ENCODE measurements at regions not wholly inside any gene's neighbourhood (a gene's known extent, or its start where the extent isn't known, plus 50 kb on each side); places are given as distances from the start of the nearest gene placed in this dataset.

DNA sequence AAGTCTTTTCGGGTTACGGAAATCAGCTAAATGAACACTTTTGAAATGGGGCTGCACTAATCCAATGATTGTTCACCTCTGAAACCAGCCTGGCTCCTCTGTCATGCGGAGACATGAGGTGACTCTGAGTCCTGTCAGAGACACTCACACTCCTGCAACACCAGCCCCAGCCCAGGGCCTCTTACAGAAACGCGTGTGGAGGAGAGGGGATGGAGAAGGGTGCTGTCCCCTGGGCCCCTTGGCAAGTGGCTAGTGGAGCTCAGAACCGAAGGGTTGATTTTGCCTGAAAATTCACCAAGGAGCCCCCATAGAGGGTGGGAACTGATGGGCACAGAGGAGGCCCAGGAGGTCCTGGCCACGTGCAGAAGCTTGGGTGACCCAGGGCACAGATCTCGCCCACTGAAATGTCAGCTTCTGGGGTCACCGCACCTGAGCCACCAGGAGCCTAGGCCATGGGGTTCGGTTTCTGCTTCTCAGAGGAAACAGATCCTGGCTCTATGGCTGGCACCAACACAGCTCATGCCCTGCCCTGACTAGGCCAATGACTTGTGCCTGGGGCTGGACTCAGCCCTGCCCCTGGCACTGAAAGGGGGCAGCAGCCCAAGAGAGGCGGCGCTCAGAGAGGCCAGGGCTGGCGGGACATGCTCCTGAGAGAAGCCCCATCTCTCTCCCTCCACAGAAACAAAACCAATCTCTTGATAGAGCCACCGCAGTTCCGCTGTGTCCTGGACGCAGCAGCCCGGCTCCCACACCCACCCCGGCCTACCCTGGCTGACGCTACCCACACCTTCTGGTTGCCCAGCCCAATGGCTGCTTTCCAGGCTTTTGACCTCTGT lies 144.7 kb downstream of the ERMARD start:
- WGBS, 2 donors, result 88 to 95% methylated on average over 17 to 18 of the region's 19 CpGs
- no peaks in the 10 kb centered on the region for H3K27me3 ChIP-seq
- H3K9me3 ChIP-seq, result no peaks in the 10 kb centered on the region
- TF ChIP-seq, protein P1, sequence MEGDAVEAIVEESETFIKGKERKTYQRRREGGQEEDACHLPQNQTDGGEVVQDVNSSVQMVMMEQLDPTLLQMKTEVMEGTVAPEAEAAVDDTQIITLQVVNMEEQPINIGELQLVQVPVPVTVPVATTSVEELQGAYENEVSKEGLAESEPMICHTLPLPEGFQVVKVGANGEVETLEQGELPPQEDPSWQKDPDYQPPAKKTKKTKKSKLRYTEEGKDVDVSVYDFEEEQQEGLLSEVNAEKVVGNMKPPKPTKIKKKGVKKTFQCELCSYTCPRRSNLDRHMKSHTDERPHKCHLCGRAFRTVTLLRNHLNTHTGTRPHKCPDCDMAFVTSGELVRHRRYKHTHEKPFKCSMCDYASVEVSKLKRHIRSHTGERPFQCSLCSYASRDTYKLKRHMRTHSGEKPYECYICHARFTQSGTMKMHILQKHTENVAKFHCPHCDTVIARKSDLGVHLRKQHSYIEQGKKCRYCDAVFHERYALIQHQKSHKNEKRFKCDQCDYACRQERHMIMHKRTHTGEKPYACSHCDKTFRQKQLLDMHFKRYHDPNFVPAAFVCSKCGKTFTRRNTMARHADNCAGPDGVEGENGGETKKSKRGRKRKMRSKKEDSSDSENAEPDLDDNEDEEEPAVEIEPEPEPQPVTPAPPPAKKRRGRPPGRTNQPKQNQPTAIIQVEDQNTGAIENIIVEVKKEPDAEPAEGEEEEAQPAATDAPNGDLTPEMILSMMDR (IDR thresholded peaks at IDR 0.05), result no peak
- TF ChIP-seq POLR2A (IDR thresholded peaks at IDR 0.05) (no peak), EP300 (IDR thresholded peaks at IDR 0.05) (no peak), POLR2AphosphoS5 (IDR thresholded peaks at IDR 0.05) (no peak)
- H3K4me3 ChIP-seq, result no peak overlapping the region
- H3K4me1 ChIP-seq, result no peaks in the 10 kb centered on the region
- no peak overlapping the region for H3K27ac ChIP-seq
- peak in 1 of 2 donors; percentile 47 for DNase-seq
- no peaks in the 10 kb centered on the region for H3K36me3 ChIP-seq
- ATAC-seq (ENCODE audit: low FRiP score in 2 of 2), result peak; percentile 21 to 65

GRCh38 chr6:169895000-169895759 lies 143.8 kb downstream of the ERMARD start:
- Histone ChIP-seq H3K27me3 (no peaks in the 10 kb centered on the region), H3K9me3 (no peaks in the 10 kb centered on the region), H3K36me3 (no peaks in the 10 kb centered on the region), H3K27ac (no peak overlapping the region), H3K4me1 (no peaks in the 10 kb centered on the region), H3K4me3 (no peak overlapping the region)
- DNase-seq (no peak), ATAC-seq (ENCODE audit: low FRiP score in 2 of 2) (no peak)
- TF ChIP-seq POLR2AphosphoS5 (IDR thresholded peaks at IDR 0.05) (no peak), EP300 (IDR thresholded peaks at IDR 0.05) (no peak), POLR2A (IDR thresholded peaks at IDR 0.05) (no peak)
- TF ChIP-seq, protein P1 (IDR thresholded peaks at IDR 0.05), result no peak
- WGBS, 2 donors, result 81 to 82% methylated on average over 7 of the region's 7 CpGs

- peak in 1 of 2 donors; percentile 25 for DNase-seq
- 88 to 91% methylated on average over 6 to 21 of the region's 21 CpGs for whole genome bisulfite sequencing, 2 donors
- no peaks in the 10 kb centered on the region for H3K4me1 ChIP-seq
- no peak overlapping the region for H3K27ac ChIP-seq
- no peaks in the 10 kb centered on the region for H3K36me3 ChIP-seq
- no peak for ATAC-seq (ENCODE audit: low FRiP score in 2 of 2)
- TF ChIP-seq POLR2AphosphoS5 (IDR thresholded peaks at IDR 0.05) (no peak), POLR2A (IDR thresholded peaks at IDR 0.05) (no peak), EP300 (IDR thresholded peaks at IDR 0.05) (no peak)
- TF ChIP-seq, protein P1 (IDR thresholded peaks at IDR 0.05), result no peak
- no peaks in the 10 kb centered on the region for H3K27me3 ChIP-seq
- no peaks in the 10 kb centered on the region for H3K9me3 ChIP-seq
- H3K4me3 ChIP-seq, result no peak overlapping the region
These were observed 143.0 kb downstream of the ERMARD start for GRCh38 chr6:169894377-169894960.

GRCh38 chr6:169893624-169894023 lies 142.2 kb downstream of the ERMARD start:
- Histone ChIP-seq H3K4me3 (no peak overlapping the region), H3K9me3 (no peaks in the 10 kb centered on the region), H3K36me3 (no peaks in the 10 kb centered on the region), H3K4me1 (no peaks in the 10 kb centered on the region), H3K27ac (no peak overlapping the region), H3K27me3 (no peaks in the 10 kb centered on the region)
- 65 to 75% methylated on average over 7 to 8 of the region's 8 CpGs for WGBS, 2 donors
- DNase-seq (no peak), ATAC-seq (ENCODE audit: low FRiP score in 2 of 2) (no peak)
- TF ChIP-seq, protein P1 (IDR thresholded peaks at IDR 0.05), result no peak
- TF ChIP-seq POLR2AphosphoS5 (IDR thresholded peaks at IDR 0.05), result no peak
- TF ChIP-seq POLR2A (IDR thresholded peaks at IDR 0.05), result no peak
- TF ChIP-seq EP300 (IDR thresholded peaks at IDR 0.05), result no peak

Measured in upper lobe of left lung (tissue), 6 donors.